ENCODE measurements at regions not wholly inside any gene's neighbourhood (a gene's known extent, or its start where the extent isn't known, plus 50 kb on each side); places are given as distances from the start of the nearest gene placed in this dataset.
A peak's percentile ranks its signal among the peaks of the same experiment; 100 is the strongest.
"Not testable (repeated sequence)": the region's sequence is repeated elsewhere in the genome, so short reads cannot be mapped to it uniquely, and the experiment has no call there.

GRCh38 chr5:74500110-74500917, 140.2 kb downstream of the ENC1 start:
- peak; percentile 20 for DNase-seq (ENCODE audit: low read depth)

DNA sequence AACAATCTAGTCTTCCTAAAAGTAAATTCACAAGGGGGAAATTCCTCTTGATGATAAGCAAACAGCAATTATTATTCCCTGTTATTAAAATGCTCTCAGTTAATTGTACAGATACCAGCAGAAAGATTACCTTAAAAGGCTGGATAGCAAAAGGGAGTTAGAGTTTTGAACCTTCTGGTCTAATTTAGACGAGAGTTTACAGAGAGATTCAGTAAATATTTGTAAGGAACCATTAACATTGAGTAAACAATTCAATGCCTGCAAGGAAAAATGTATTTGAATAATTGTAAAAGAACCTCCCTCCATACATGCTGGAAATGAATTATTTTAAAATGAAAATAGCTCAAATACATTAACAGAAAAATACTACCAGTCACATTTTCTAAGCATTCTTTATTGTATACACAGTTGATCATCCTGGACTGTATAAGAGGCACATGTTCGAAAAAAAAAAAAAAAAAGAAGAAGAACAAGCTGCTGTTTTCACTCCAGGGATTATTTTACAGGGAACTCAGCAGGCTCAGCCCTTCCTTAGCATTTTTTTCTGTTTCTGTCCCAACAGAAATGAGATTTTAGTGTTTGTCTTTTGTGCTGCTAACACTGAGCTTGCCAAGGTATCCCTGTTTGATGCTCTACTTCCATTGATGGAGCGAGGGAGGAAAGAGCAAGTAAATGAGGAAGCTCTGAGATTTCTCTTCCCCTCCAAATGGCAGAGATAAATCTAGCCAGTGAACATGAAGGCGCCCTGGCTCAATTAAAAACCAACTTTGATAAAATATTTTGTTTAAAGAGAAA, 141.1 kb downstream of the ENC1 start:
- DNase-seq (ENCODE audit: low read depth), result no peak

DNA sequence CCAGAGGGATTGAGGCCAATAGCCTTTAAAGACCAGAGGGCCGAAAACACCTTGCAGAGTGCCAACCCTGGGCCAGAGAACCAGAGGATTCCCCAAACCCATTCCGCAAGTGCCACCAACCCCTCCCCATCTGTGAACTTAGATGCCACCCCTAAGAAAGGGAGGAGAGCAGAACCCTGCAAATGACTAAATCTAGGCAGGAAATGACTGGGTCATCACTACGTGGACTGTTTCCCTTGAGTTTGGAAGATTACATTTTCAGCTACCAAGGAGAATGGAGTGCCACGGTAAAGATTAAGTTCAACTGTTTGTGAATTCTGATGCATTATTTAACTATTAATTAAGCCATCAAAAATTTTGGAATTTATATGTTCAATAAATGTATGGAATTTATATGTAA, 142.8 kb downstream of the ENC1 start:
- DNase-seq (ENCODE audit: low read depth), result peak; percentile 26

GRCh38 chr5:74493411-74493810, 147.1 kb downstream of the ENC1 start:
- DNase-seq (ENCODE audit: low read depth), result peak; percentile 67

GRCh38 chr5:74492230-74492629, 148.3 kb downstream of the ENC1 start:
- peak; percentile 57 for DNase-seq (ENCODE audit: low read depth)

DNA sequence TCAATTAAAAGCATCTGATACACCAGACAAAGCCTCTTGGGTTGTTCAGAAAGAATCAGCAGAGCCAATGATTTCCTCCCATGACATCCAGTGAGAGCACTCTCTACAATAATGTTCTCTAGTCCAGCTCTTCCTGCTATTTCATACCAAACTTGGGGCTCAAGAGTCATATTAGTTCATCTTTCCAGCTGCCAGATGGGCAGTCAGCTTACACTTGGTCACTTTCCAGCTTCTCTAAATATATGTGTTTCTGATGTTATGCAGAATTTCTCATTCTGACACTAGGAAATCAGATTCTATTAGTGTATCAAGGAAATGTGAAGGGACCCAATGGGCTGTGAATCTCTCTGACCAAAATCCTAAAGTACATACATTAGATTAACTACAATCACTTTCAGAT, 148.9 kb downstream of the ENC1 start:
- peak; percentile 12 for DNase-seq (ENCODE audit: low read depth)

- DNase-seq (ENCODE audit: low read depth), result no peak
Observed at GRCh38 chr5:74490814-74491213, 149.7 kb downstream of the ENC1 start.

GRCh38 chr5:74482990-74483389, 157.5 kb downstream of the ENC1 start:
- no peak for DNase-seq (ENCODE audit: low read depth)

GRCh38 chr5:74482523-74482922, 158.0 kb downstream of the ENC1 start:
- no peak for DNase-seq (ENCODE audit: low read depth)

DNA sequence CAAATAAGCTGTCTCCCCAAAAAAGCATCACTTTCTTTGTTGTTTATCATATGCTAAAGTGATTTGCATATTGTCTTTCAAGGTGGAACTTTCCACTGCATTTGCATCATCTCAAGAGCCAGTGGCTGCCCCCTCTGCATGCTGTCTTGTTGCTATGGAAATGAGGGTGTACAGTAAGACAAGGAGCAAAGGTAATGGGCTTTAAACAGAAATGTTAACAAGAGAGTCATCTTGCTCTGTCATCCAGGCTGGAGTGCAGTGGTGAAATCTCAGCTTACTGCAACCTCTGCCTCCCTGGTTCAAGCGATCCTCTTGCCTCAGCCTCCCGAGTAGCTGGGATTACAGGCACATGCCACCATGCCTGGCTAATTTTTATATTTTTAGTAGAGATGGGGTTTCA, 159.2 kb downstream of the ENC1 start:
- not testable (repeated sequence) for DNase-seq (ENCODE audit: low read depth)

GRCh38 chr5:74480201-74480600, 160.3 kb downstream of the ENC1 start:
- DNase-seq (ENCODE audit: low read depth), result no peak

GRCh38 chr5:74478328-74478727, 162.2 kb downstream of the ENC1 start:
- DNase-seq (ENCODE audit: low read depth), result no peak

DNA sequence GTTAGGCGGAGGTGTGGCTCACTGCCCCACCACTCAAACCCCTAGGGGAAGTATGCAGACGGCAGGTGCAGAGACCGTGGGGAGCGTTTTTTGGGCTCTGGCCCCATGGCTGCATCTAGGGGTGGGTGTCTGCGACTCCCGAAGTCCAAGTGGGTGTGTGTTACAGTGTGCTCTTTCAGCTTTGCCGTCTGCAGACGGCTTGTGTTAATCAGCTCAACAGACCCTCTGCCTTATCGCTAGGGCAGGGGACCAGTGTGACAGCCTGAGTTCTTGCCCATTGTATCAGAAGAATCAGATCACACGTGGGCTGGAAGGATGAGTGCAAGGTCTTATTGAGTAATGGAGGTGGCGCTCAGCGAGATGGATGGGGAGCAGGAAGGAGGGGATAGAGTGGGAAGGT, 162.8 kb downstream of the ENC1 start:
- DNase-seq (ENCODE audit: low read depth), result no peak

DNA sequence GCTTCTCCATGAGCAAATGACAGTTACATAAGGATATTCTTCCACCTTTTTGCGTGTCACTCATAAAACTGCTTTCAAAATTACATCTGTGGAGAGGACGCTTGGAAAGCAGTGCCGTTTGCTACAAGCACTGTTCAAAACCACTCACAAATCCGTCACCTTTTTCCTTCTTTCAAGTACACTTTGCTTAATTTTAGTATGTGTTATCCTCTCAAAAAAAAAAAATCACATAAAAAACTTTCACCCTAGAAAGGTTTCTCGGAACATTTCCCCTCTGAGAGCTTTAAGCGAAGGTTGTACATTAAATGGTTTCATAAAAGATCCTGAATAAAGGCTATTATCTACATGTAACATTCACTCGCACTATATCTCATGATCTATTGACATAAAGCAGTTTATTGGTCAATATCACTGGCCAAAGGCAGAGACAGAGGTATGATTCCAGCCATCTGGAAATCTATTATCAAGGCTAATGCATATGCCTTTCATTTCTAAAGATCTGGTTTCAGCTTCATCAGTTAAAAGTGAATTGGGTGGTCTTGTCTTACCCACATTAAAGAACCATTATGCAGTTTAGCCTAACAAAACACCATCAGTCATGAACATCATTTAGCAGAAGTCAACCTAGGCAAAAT, 163.6 kb downstream of the ENC1 start:
- no peak for DNase-seq (ENCODE audit: low read depth)

- DNase-seq (ENCODE audit: low read depth), result no peak
Observed at GRCh38 chr5:74476046-74476818, 164.3 kb downstream of the ENC1 start.

DNA sequence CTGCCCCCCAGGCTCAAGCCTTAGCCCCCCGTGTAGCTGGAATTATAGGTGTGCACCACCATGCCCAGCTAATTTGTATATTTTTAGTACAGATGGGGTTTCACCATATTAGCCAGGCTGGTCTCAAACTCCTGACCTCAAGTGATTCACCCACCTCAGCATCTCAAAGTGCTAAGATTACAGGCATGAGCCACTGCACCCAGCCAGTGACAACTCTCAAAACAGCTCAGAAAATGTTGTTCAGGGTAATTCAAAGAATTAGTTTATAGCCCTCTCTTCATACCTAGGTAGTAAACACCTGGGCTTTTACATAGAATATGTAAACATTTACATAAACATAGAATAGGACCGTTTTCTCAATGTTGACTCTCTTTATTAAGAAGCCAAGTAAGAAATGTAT, 168.7 kb downstream of the ENC1 start:
- DNase-seq (ENCODE audit: low read depth), result peak; percentile 11

- no peak for DNase-seq (ENCODE audit: low read depth)
Observed at GRCh38 chr5:74469234-74469994, 171.1 kb downstream of the ENC1 start.

- DNase-seq (ENCODE audit: low read depth), result no peak
Observed at GRCh38 chr5:74468421-74468820, 172.1 kb downstream of the ENC1 start.

GRCh38 chr5:74465724-74466123, 174.8 kb downstream of the ENC1 start:
- no peak for DNase-seq (ENCODE audit: low read depth)

- no peak for DNase-seq (ENCODE audit: low read depth)
Observed at GRCh38 chr5:74464512-74465209, 175.9 kb downstream of the ENC1 start.

DNA sequence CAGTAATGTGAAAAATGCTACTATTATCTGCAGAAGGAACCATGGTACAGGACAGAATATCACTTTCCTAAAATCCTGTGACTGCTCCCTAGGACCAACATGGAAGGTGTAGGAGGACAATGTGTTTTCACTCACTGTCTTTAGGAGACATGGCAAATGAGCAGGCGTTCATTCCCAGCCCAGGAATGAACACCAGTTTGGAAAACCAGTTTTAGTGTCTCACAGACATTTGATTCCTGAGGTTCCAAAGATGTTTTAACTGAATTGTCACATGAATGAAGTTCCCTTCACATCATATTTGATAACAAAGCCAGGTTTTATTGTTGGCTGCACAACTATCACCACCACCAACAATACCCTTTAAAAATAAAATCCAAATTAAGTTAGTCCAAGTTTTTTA, 178.2 kb downstream of the ENC1 start:
- no peak for DNase-seq (ENCODE audit: low read depth)
